ENCODE measurements at regions not wholly inside any gene's neighbourhood (a gene's known extent, or its start where the extent isn't known, plus 50 kb on each side); places are given as distances from the start of the nearest gene placed in this dataset.

- TF ChIP-seq TAF1 (IDR thresholded peaks at IDR 0.05; ENCODE audit: low read depth, low read length) (no peak), POU2F2 (IDR thresholded peaks at IDR 0.05; ENCODE audit: low read depth, low read length) (no peak), POLR2A (IDR thresholded peaks at IDR 0.05; ENCODE audit: low read depth, low read length) (no peak), PAX5 (IDR thresholded peaks at IDR 0.05; ENCODE audit: insufficient read depth, low read length, severe bottlenecking) (no peak), POLR2AphosphoS5 (IDR thresholded peaks at IDR 0.05; ENCODE audit: low read depth, low read length) (no peak), SPI1 (IDR thresholded peaks at IDR 0.05; ENCODE audit: low read depth, low read length) (no peak)
- DNase-seq (ENCODE audit: insufficient read length, low spot score) (no peak), FAIRE-seq (no peak)
Measured at GRCh38 chr14:58969951-58970751, 218.3 kb upstream of the DAAM1 start.

DNA sequence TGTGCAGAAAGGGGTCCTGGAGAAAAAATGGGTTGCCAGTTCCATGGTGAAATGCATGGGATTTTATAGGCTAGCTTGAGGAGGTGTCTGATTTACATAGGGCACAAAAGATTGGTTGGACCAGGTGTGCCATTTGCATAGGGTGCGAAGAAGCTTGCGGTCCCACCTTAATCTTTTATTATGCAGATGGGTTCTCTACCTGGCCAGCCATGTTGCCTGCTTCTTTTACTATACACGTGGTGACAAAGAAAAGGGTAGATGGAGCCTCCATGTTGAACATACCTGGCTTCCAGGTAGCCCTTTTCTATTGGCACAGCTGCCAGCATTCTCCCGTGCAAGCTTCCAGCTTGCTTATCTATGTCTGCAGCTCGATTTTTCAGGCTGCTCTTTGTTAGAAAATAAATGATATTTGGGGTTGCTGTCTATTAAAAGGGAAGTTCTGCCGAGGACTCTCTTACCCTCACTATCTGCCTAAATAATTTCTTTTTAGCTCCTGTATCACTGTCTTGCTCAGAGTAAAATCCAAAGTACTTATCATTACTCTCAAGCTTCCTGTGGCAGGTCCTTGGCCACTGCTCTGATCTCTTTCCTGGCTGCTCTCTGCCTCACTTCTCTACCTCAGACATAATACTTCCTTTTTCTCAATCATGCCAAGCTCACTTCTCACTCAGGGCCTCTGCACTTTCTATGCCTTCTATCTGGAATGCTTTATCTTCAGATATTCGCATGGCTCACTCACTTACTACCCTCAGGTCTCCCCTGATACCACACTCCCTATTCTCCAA, 216.0 kb upstream of the DAAM1 start:
- DNase-seq (ENCODE audit: insufficient read length, low spot score), result no peak
- TF ChIP-seq SPI1 (IDR thresholded peaks at IDR 0.05; ENCODE audit: low read depth, low read length) (no peak), TAF1 (IDR thresholded peaks at IDR 0.05; ENCODE audit: low read depth, low read length) (no peak), POLR2A (IDR thresholded peaks at IDR 0.05; ENCODE audit: low read depth, low read length) (no peak), POU2F2 (IDR thresholded peaks at IDR 0.05; ENCODE audit: low read depth, low read length) (no peak), PAX5 (IDR thresholded peaks at IDR 0.05; ENCODE audit: insufficient read depth, low read length, severe bottlenecking) (no peak), POLR2AphosphoS5 (IDR thresholded peaks at IDR 0.05; ENCODE audit: low read depth, low read length) (no peak)
- no peak for FAIRE-seq

- TF ChIP-seq POLR2A (IDR thresholded peaks at IDR 0.05; ENCODE audit: low read depth, low read length), result no peak
- TF ChIP-seq TAF1 (IDR thresholded peaks at IDR 0.05; ENCODE audit: low read depth, low read length), result no peak
- no peak for TF ChIP-seq POU2F2 (IDR thresholded peaks at IDR 0.05; ENCODE audit: low read depth, low read length)
- no peak for TF ChIP-seq PAX5 (IDR thresholded peaks at IDR 0.05; ENCODE audit: insufficient read depth, low read length, severe bottlenecking)
- no peak for TF ChIP-seq SPI1 (IDR thresholded peaks at IDR 0.05; ENCODE audit: low read depth, low read length)
- TF ChIP-seq POLR2AphosphoS5 (IDR thresholded peaks at IDR 0.05; ENCODE audit: low read depth, low read length), result no peak
Measured at GRCh38 chr14:58977366-58977765, 211.1 kb upstream of the DAAM1 start.

GRCh38 chr14:58978343-58978742, 210.1 kb upstream of the DAAM1 start:
- TF ChIP-seq POU2F2 (IDR thresholded peaks at IDR 0.05; ENCODE audit: low read depth, low read length) (no peak), POLR2A (IDR thresholded peaks at IDR 0.05; ENCODE audit: low read depth, low read length) (no peak), SPI1 (IDR thresholded peaks at IDR 0.05; ENCODE audit: low read depth, low read length) (no peak), POLR2AphosphoS5 (IDR thresholded peaks at IDR 0.05; ENCODE audit: low read depth, low read length) (no peak), PAX5 (IDR thresholded peaks at IDR 0.05; ENCODE audit: insufficient read depth, low read length, severe bottlenecking) (no peak), TAF1 (IDR thresholded peaks at IDR 0.05; ENCODE audit: low read depth, low read length) (no peak)
- DNase-seq (ENCODE audit: insufficient read length, low spot score), result no peak
- FAIRE-seq, result no peak

More at GRCh38 chr14:58977366-58977765, 211.1 kb upstream of the DAAM1 start:
- no peak for DNase-seq (ENCODE audit: insufficient read length, low spot score)
- no peak for FAIRE-seq

DNA sequence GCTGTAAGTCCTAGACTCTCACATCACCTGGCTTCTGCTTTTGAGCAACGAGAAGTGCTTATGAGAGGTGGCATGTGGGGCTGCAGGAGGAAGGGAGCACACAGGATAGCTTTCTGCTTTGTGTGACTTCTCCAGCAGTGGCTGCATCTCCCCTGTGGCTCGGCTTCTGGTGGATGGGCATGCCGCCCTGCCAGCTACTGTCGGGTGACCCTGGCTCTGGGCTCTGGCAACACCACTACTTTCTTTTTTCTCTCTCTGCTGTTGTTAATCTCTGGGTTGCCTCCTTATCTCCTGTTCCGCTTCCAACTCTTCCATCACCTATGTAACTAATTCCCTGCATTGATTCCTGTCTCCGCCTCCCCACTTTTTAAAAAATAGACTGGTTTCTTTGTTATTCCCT, 209.1 kb upstream of the DAAM1 start:
- DNase-seq (ENCODE audit: insufficient read length, low spot score), result no peak
- FAIRE-seq, result no peak
- TF ChIP-seq POU2F2 (IDR thresholded peaks at IDR 0.05; ENCODE audit: low read depth, low read length), result no peak
- TF ChIP-seq SPI1 (IDR thresholded peaks at IDR 0.05; ENCODE audit: low read depth, low read length), result no peak
- no peak for TF ChIP-seq POLR2AphosphoS5 (IDR thresholded peaks at IDR 0.05; ENCODE audit: low read depth, low read length)
- no peak for TF ChIP-seq PAX5 (IDR thresholded peaks at IDR 0.05; ENCODE audit: insufficient read depth, low read length, severe bottlenecking)
- no peak for TF ChIP-seq TAF1 (IDR thresholded peaks at IDR 0.05; ENCODE audit: low read depth, low read length)
- no peak for TF ChIP-seq POLR2A (IDR thresholded peaks at IDR 0.05; ENCODE audit: low read depth, low read length)

- no peak for DNase-seq (ENCODE audit: insufficient read length, low spot score)
- TF ChIP-seq PAX5 (IDR thresholded peaks at IDR 0.05; ENCODE audit: insufficient read depth, low read length, severe bottlenecking) (no peak), POU2F2 (IDR thresholded peaks at IDR 0.05; ENCODE audit: low read depth, low read length) (no peak), POLR2AphosphoS5 (IDR thresholded peaks at IDR 0.05; ENCODE audit: low read depth, low read length) (no peak), POLR2A (IDR thresholded peaks at IDR 0.05; ENCODE audit: low read depth, low read length) (no peak), TAF1 (IDR thresholded peaks at IDR 0.05; ENCODE audit: low read depth, low read length) (no peak), SPI1 (IDR thresholded peaks at IDR 0.05; ENCODE audit: low read depth, low read length) (no peak)
- no peak for FAIRE-seq
Measured at GRCh38 chr14:58981840-58982239, 206.6 kb upstream of the DAAM1 start.

DNA sequence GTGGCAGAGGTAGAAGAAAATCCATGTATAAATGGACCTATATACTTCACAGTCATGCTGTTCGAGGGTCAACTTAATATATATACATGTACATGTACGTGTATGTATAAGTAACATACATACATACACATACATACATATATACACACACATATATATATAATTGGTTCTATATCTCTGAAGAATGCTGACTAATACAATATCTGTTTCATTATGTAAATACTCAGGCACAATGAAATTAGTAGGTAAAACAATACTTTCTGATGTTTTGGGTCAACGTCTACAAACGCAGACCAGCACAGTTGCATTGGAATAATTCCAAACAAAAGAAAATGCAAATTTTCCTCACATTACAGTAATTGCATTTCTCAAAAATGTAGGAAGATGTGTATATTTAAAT, 202.7 kb upstream of the DAAM1 start:
- FAIRE-seq, result no peak
- no peak for DNase-seq (ENCODE audit: insufficient read length, low spot score)
- TF ChIP-seq TAF1 (IDR thresholded peaks at IDR 0.05; ENCODE audit: low read depth, low read length), result no peak

- TF ChIP-seq TAF1 (IDR thresholded peaks at IDR 0.05; ENCODE audit: low read depth, low read length) (no peak), PAX5 (IDR thresholded peaks at IDR 0.05; ENCODE audit: insufficient read depth, low read length, severe bottlenecking) (no peak), POLR2AphosphoS5 (IDR thresholded peaks at IDR 0.05; ENCODE audit: low read depth, low read length) (no peak), SPI1 (IDR thresholded peaks at IDR 0.05; ENCODE audit: low read depth, low read length) (no peak), POLR2A (IDR thresholded peaks at IDR 0.05; ENCODE audit: low read depth, low read length) (no peak), POU2F2 (IDR thresholded peaks at IDR 0.05; ENCODE audit: low read depth, low read length) (no peak)
- FAIRE-seq, result no peak
Measured at GRCh38 chr14:58987591-58987990, 200.9 kb upstream of the DAAM1 start.

GRCh38 chr14:58992935-58993334, 195.5 kb upstream of the DAAM1 start:
- DNase-seq (ENCODE audit: insufficient read length, low spot score) (no peak), FAIRE-seq (no peak)

More at GRCh38 chr14:58987591-58987990, 200.9 kb upstream of the DAAM1 start:
- no peak for DNase-seq (ENCODE audit: insufficient read length, low spot score)

More at GRCh38 chr14:58992935-58993334, 195.5 kb upstream of the DAAM1 start:
- TF ChIP-seq PAX5 (IDR thresholded peaks at IDR 0.05; ENCODE audit: insufficient read depth, low read length, severe bottlenecking) (no peak), POU2F2 (IDR thresholded peaks at IDR 0.05; ENCODE audit: low read depth, low read length) (no peak)
